ENCODE measurements at regions not wholly inside any gene's neighbourhood (a gene's known extent, or its start where the extent isn't known, plus 50 kb on each side); places are given as distances from the start of the nearest gene placed in this dataset.

DNA sequence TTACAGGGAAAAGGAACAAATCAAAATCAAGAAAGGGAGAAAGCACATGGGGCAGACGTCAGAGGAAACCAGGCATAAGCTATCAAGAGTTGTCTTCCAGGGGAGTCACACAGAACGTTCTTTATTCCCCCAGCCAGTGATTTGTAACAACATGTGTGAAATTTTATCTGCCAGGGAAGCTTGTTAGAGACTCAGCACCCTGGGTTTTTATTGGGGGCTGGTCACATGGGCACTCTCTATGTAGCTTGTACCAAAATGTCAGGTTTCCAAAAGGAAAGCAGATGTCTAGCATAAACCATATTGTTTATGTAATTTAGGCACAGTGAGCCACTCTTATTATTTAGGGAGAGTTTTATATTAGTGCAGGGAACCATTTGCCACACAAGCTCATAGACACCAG lies 440.4 kb upstream of the DCN start:
- Histone ChIP-seq H3K79me2 (no peaks in the 10 kb centered on the region), H2AFZ (no peak overlapping the region), H3K36me3 (replicated peaks; ENCODE audit: insufficient read depth, low read depth) (no peaks in the 10 kb centered on the region), H3K27me3 (no peaks in the 10 kb centered on the region), H3K9me2 (replicated peaks; ENCODE audit: insufficient read depth) (no peaks in the 10 kb centered on the region), H3K27ac (no peak overlapping the region), H3K4me3 (no peak overlapping the region), H3K4me1 (ENCODE audit: insufficient read depth) (no peaks in the 10 kb centered on the region), H3K9me3 (ENCODE audit: low read depth) (no peaks in the 10 kb centered on the region), H3K4me2 (no peak overlapping the region), H4K20me1 (ENCODE audit: insufficient read depth, poor library complexity, severe bottlenecking) (no peaks in the 10 kb centered on the region)
- DNase-seq (ENCODE audit: low spot score) = no peak
- TF ChIP-seq, protein P1, sequence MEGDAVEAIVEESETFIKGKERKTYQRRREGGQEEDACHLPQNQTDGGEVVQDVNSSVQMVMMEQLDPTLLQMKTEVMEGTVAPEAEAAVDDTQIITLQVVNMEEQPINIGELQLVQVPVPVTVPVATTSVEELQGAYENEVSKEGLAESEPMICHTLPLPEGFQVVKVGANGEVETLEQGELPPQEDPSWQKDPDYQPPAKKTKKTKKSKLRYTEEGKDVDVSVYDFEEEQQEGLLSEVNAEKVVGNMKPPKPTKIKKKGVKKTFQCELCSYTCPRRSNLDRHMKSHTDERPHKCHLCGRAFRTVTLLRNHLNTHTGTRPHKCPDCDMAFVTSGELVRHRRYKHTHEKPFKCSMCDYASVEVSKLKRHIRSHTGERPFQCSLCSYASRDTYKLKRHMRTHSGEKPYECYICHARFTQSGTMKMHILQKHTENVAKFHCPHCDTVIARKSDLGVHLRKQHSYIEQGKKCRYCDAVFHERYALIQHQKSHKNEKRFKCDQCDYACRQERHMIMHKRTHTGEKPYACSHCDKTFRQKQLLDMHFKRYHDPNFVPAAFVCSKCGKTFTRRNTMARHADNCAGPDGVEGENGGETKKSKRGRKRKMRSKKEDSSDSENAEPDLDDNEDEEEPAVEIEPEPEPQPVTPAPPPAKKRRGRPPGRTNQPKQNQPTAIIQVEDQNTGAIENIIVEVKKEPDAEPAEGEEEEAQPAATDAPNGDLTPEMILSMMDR (IDR thresholded peaks at IDR 0.05; ENCODE audit: poor library complexity) = no peak
- TF ChIP-seq EZH2 (IDR thresholded peaks at IDR 0.05; ENCODE audit: borderline replicate concordance) = no peak
- no peak for TF ChIP-seq EZH2phosphoT487 (IDR thresholded peaks at IDR 0.05; ENCODE audit: low read depth, severe bottlenecking, unreplicated experiment)
- WGBS (ENCODE audit: low lambda C conversion rate, missing lambda C conversion rate) = 36% methylated on average over 2 of the region's 2 CpGs

DNA sequence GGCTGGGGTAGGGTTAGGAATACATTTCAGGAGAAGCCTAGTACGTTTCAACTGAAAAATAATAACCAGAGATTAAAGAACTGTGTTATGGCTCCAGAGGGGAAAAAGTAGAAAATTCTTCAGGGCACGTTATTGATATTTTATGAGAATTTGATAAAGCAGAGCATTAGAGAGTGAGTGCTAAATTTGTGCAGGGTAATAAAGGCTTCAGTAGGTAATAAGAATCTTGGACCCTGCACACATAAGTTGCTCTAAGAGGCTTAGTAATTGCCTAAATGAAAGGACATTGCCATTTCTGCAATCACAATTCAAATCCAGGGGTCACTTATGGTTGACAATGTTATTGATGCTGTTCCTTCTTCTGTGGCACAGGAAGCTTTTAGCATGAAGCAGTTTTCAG lies 439.4 kb upstream of the DCN start:
- DNase-seq (ENCODE audit: low spot score) = no peak
- H3K27ac ChIP-seq = no peak overlapping the region

DNA sequence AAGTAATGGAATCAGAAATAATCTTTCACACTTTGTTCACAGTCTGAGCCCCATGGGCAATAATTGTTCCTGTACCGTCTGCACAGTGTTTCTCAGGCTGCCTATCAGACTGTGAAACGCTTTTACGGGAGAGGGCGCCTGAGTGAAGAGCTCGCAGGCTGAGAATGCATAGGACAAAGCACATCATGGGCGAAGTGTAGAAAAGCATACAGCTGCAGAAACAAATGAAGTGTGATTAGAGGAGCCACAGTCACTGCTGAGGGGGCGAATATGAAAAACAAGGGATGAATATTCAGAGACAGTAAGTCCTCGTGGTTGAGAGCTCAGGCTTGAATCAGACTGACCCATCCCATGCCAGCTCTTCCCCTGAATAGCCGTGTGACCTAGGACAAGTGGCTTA lies 438.4 kb upstream of the DCN start:
- H3K27ac ChIP-seq = no peak overlapping the region
- WGBS (ENCODE audit: low lambda C conversion rate, missing lambda C conversion rate) = 58% methylated on average over 9 of the region's 9 CpGs

More for the DNA sequence above, 439.4 kb upstream of the DCN start:
- no peaks in the 10 kb centered on the region for H3K27me3 ChIP-seq
- H3K4me3 ChIP-seq = no peak overlapping the region
- no peaks in the 10 kb centered on the region for H3K36me3 ChIP-seq (replicated peaks; ENCODE audit: insufficient read depth, low read depth)
- H3K79me2 ChIP-seq = no peaks in the 10 kb centered on the region
- no peak for TF ChIP-seq EZH2 (IDR thresholded peaks at IDR 0.05; ENCODE audit: borderline replicate concordance)
- no peak for TF ChIP-seq EZH2phosphoT487 (IDR thresholded peaks at IDR 0.05; ENCODE audit: low read depth, severe bottlenecking, unreplicated experiment)
- TF ChIP-seq, protein P1 (IDR thresholded peaks at IDR 0.05; ENCODE audit: poor library complexity) = no peak
- WGBS (ENCODE audit: low lambda C conversion rate, missing lambda C conversion rate) = 72% methylated on average over 2 of the region's 2 CpGs
- no peaks in the 10 kb centered on the region for H4K20me1 ChIP-seq (ENCODE audit: insufficient read depth, poor library complexity, severe bottlenecking)
- H3K9me3 ChIP-seq (ENCODE audit: low read depth) = no peaks in the 10 kb centered on the region
- H3K4me1 ChIP-seq (ENCODE audit: insufficient read depth) = no peaks in the 10 kb centered on the region
- no peak overlapping the region for H2AFZ ChIP-seq
- no peaks in the 10 kb centered on the region for H3K9me2 ChIP-seq (replicated peaks; ENCODE audit: insufficient read depth)
- H3K4me2 ChIP-seq = no peak overlapping the region

More for the DNA sequence above, 438.4 kb upstream of the DCN start:
- no peaks in the 10 kb centered on the region for H4K20me1 ChIP-seq (ENCODE audit: insufficient read depth, poor library complexity, severe bottlenecking)
- TF ChIP-seq EZH2phosphoT487 (IDR thresholded peaks at IDR 0.05; ENCODE audit: low read depth, severe bottlenecking, unreplicated experiment) = no peak
- TF ChIP-seq, protein P1 (IDR thresholded peaks at IDR 0.05; ENCODE audit: poor library complexity) = peak; percentile 40
- no peak overlapping the region for H3K4me2 ChIP-seq
- H3K9me3 ChIP-seq (ENCODE audit: low read depth) = no peaks in the 10 kb centered on the region
- no peak overlapping the region for H3K4me3 ChIP-seq
- no peaks in the 10 kb centered on the region for H3K36me3 ChIP-seq (replicated peaks; ENCODE audit: insufficient read depth, low read depth)
- no peaks in the 10 kb centered on the region for H3K4me1 ChIP-seq (ENCODE audit: insufficient read depth)
- H3K27me3 ChIP-seq = no peaks in the 10 kb centered on the region
- DNase-seq (ENCODE audit: low spot score) = peak; percentile 15
- no peaks in the 10 kb centered on the region for H3K79me2 ChIP-seq
- H2AFZ ChIP-seq = no peak overlapping the region
- H3K9me2 ChIP-seq (replicated peaks; ENCODE audit: insufficient read depth) = no peaks in the 10 kb centered on the region

All from hepatocyte (in vitro differentiated cells).